Neural progenitor cell (in vitro differentiated cells): ENCODE measurements at regions not wholly inside any gene's neighbourhood (a gene's known extent, or its start where the extent isn't known, plus 50 kb on each side); places are given as distances from the start of the nearest gene placed in this dataset.

ENCODE experiments used
- DNase-seq: peaks from one replicate; pipeline ENCODE4 v3.0.0-alpha.2; 2016; ENCODE audit warnings: low spot score
- H2AFZ ChIP-seq: fragments of 200-600 bp; sonication (generic); replicated peaks from 2 replicates; pipeline ENCODE4 v1.6.1; 2016; ENCODE audit warnings: antibody characterized with exemption
- H3F3A ChIP-seq: fragments of 200-600 bp; sonication (generic); 2 replicates; pipeline ENCODE4 v1.6.1; 2016; ENCODE audit warnings: antibody characterized with exemption, low read depth
- H3K27ac ChIP-seq: fragments of 200-600 bp; sonication (generic); 2 replicates; pipeline ENCODE4 v1.5.1; 2016; ENCODE audit warnings: mild to moderate bottlenecking
- H3K27me3 ChIP-seq: fragments of 200-600 bp; sonication (generic); 2 replicates; pipeline ENCODE4 v1.6.1; 2016; ENCODE audit warnings: mild to moderate bottlenecking, moderate library complexity
- H3K36me3 ChIP-seq: fragments of 200-600 bp; sonication (generic); 2 replicates; pipeline ENCODE4 v1.5.1; 2016
- H3K4me1 ChIP-seq: fragments of 200-600 bp; sonication (generic); 2 replicates; pipeline ENCODE4 v1.6.1; 2016; ENCODE audit warnings: mixed run types
- H3K4me2 ChIP-seq: fragments of 200-600 bp; sonication (generic); 2 replicates; pipeline ENCODE4 v1.6.1; 2016
- H3K4me3 ChIP-seq: fragments of 200-600 bp; sonication (generic); 2 replicates; pipeline ENCODE4 v1.5.1; 2016
- H3K79me2 ChIP-seq: fragments of 200-600 bp; sonication (generic); 2 replicates; pipeline ENCODE4 v1.6.1; 2016; ENCODE audit warnings: low read depth
- H3K9ac ChIP-seq: fragments of 200-600 bp; sonication (generic); 2 replicates; pipeline ENCODE4 v1.6.1; 2016
- H3K9me3 ChIP-seq: fragments of 200-600 bp; sonication (generic); 2 replicates; pipeline ENCODE4 v1.5.1; 2016; ENCODE audit warnings: low read depth
- H4K20me1 ChIP-seq: fragments of 200-600 bp; sonication (generic); 2 replicates; pipeline ENCODE4 v1.6.1; 2016; ENCODE audit warnings: low read depth
- H3K27ac Mint-ChIP-seq: 3 replicates; pipeline ENCODE4 v1.8.0; 2021; ENCODE audit warnings: mixed read lengths
- H3K27me3 Mint-ChIP-seq: 2 replicates; pipeline ENCODE4 v1.8.0; 2022; ENCODE audit warnings: low read depth, mild to moderate bottlenecking, inconsistent platforms, moderate library complexity, mixed read lengths; ENCODE audit not compliant: insufficient read depth
- H3K36me3 Mint-ChIP-seq: 3 replicates; pipeline ENCODE4 v1.8.0; 2021; ENCODE audit warnings: mixed read lengths
- H3K4me1 Mint-ChIP-seq: 3 replicates; pipeline ENCODE4 v1.8.0; 2021; ENCODE audit warnings: mixed read lengths
- H3K4me3 Mint-ChIP-seq: 3 replicates; pipeline ENCODE4 v1.8.0; 2021; ENCODE audit warnings: mild to moderate bottlenecking, moderate library complexity, mixed read lengths
- H3K9me3 Mint-ChIP-seq: 3 replicates; pipeline ENCODE4 v1.8.0; 2020; ENCODE audit warnings: mixed read lengths
- CTCF ChIP-seq: fragments of 200-600 bp; sonication (generic); IDR thresholded peaks from 2 replicates; pipeline ENCODE4 v1.5.1; 2017; ENCODE audit warnings: antibody characterized with exemption, mild to moderate bottlenecking
- EZH2 ChIP-seq: fragments of 200-600 bp; sonication (generic); IDR thresholded peaks from 2 replicates; pipeline ENCODE4 v1.6.1; 2017; ENCODE audit warnings: antibody characterized with exemption, mild to moderate bottlenecking, moderate library complexity
- EZH2phosphoT487 ChIP-seq: fragments of 200-600 bp; sonication (generic); IDR thresholded peaks from 2 replicates; pipeline ENCODE4 v1.6.1; 2017; ENCODE audit warnings: antibody characterized with exemption

- Histone ChIP-seq H4K20me1 (no peaks in the 10 kb centered on the region), H3K27me3 (no peaks in the 10 kb centered on the region), H3K79me2 (no peaks in the 10 kb centered on the region), H2AFZ (no peak overlapping the region), H3K36me3 (no peaks in the 10 kb centered on the region), H3F3A (no peaks in the 10 kb centered on the region), H3K27ac (no peak overlapping the region), H3K4me3 (no peak overlapping the region), H3K9me3 (no peaks in the 10 kb centered on the region), H3K4me2 (no peak overlapping the region), H3K9ac (no peak overlapping the region), H3K4me1 (no peaks in the 10 kb centered on the region)
- Mint-ChIP-seq H3K27me3 (no peaks in the 10 kb centered on the region), H3K4me3 (no peak overlapping the region), H3K9me3 (no peaks in the 10 kb centered on the region), H3K36me3 (no peaks in the 10 kb centered on the region), H3K4me1 (peaks cover 3% of the 10 kb centered on the region), H3K27ac (no peak overlapping the region)
- no peak for DNase-seq
- TF ChIP-seq CTCF (no peak), EZH2 (no peak), EZH2phosphoT487 (no peak)
These were observed 355.9 kb upstream of the AGA start for GRCh38 chr4:177798161-177798560.

- Histone ChIP-seq H3K9me3 (no peaks in the 10 kb centered on the region), H3K9ac (no peak overlapping the region), H3F3A (no peaks in the 10 kb centered on the region), H3K27ac (no peak overlapping the region), H3K4me1 (no peaks in the 10 kb centered on the region), H2AFZ (no peak overlapping the region), H3K27me3 (no peaks in the 10 kb centered on the region), H3K4me3 (no peak overlapping the region), H4K20me1 (no peaks in the 10 kb centered on the region), H3K79me2 (no peaks in the 10 kb centered on the region), H3K36me3 (no peaks in the 10 kb centered on the region), H3K4me2 (no peak overlapping the region)
- H3K4me3 Mint-ChIP-seq: no peak overlapping the region
- H3K27me3 Mint-ChIP-seq: no peaks in the 10 kb centered on the region
- H3K9me3 Mint-ChIP-seq: no peaks in the 10 kb centered on the region
- H3K27ac Mint-ChIP-seq: no peak overlapping the region
- DNase-seq: no peak
- TF ChIP-seq EZH2 (no peak), CTCF (no peak), EZH2phosphoT487 (no peak)
- no peaks in the 10 kb centered on the region for H3K36me3 Mint-ChIP-seq
- peaks cover 5% of the 10 kb centered on the region for H3K4me1 Mint-ChIP-seq
These were observed 359.9 kb upstream of the AGA start for GRCh38 chr4:177802162-177802561.

GRCh38 chr4:177802661-177803060 is 360.4 kb upstream of the AGA start:
- Histone ChIP-seq H4K20me1 (no peaks in the 10 kb centered on the region), H2AFZ (no peak overlapping the region), H3K27ac (no peak overlapping the region), H3K79me2 (no peaks in the 10 kb centered on the region), H3K9ac (no peak overlapping the region), H3K4me1 (no peaks in the 10 kb centered on the region), H3K4me3 (no peak overlapping the region), H3K4me2 (no peak overlapping the region), H3K36me3 (no peaks in the 10 kb centered on the region), H3K9me3 (no peaks in the 10 kb centered on the region), H3K27me3 (no peaks in the 10 kb centered on the region), H3F3A (no peaks in the 10 kb centered on the region)
- Mint-ChIP-seq H3K27ac (no peak overlapping the region), H3K36me3 (no peaks in the 10 kb centered on the region), H3K4me3 (no peak overlapping the region), H3K27me3 (no peaks in the 10 kb centered on the region), H3K9me3 (no peaks in the 10 kb centered on the region), H3K4me1 (peaks cover 5% of the 10 kb centered on the region)
- no peak for DNase-seq
- TF ChIP-seq EZH2phosphoT487 (no peak), EZH2 (no peak), CTCF (no peak)

GRCh38 chr4:177803151-177803550 is 360.9 kb upstream of the AGA start:
- no peaks in the 10 kb centered on the region for H3K27me3 ChIP-seq
- no peaks in the 10 kb centered on the region for H3K9me3 Mint-ChIP-seq
- no peak for TF ChIP-seq EZH2
- no peak for TF ChIP-seq CTCF
- TF ChIP-seq EZH2phosphoT487: no peak
- peaks cover 7% of the 10 kb centered on the region for H3K4me1 Mint-ChIP-seq
- H3K4me3 Mint-ChIP-seq: no peak overlapping the region
- no peak overlapping the region for H3K4me3 ChIP-seq
- no peaks in the 10 kb centered on the region for H3K4me1 ChIP-seq
- no peak overlapping the region for H3K4me2 ChIP-seq
- H3K36me3 ChIP-seq: no peaks in the 10 kb centered on the region
- no peaks in the 10 kb centered on the region for H3F3A ChIP-seq
- no peaks in the 10 kb centered on the region for H3K79me2 ChIP-seq
- no peaks in the 10 kb centered on the region for H3K27me3 Mint-ChIP-seq
- no peak overlapping the region for H3K27ac Mint-ChIP-seq
- no peak overlapping the region for H3K27ac ChIP-seq
- no peaks in the 10 kb centered on the region for H4K20me1 ChIP-seq
- H2AFZ ChIP-seq: no peak overlapping the region
- H3K9ac ChIP-seq: no peak overlapping the region
- DNase-seq: no peak
- no peaks in the 10 kb centered on the region for H3K9me3 ChIP-seq
- no peaks in the 10 kb centered on the region for H3K36me3 Mint-ChIP-seq
